ENCODE measurements at regions not wholly inside any gene's neighbourhood (a gene's known extent, or its start where the extent isn't known, plus 50 kb on each side); places are given as distances from the start of the nearest gene placed in this dataset.

DNA sequence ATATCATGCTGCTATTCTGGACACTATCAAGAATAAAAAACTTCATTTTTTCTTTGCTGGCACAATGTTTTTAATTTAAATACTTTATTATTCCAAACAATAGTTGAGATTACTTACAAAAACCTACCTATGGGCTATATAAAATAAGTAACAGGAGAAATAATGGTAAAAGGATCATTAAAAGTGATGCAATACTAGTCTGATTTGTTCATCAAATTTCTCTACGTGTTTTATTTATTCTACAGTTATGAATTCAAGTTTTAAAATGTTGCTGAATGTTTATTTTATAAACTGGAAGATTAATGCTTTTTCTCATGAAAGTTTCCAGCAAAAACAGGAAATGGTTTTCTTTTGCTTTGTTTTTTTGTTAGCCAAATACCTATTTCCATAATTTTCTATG lies 662.4 kb upstream of the BRINP3 start (continued):
- TF ChIP-seq CREB5 (CRISPR knock-in tag; IDR thresholded peaks at IDR 0.05; ENCODE audit: low read depth), result no peak
- no peak for TF ChIP-seq ARNTL (CRISPR knock-in tag; IDR thresholded peaks at IDR 0.05; ENCODE audit: borderline replicate concordance, low read depth)

DNA sequence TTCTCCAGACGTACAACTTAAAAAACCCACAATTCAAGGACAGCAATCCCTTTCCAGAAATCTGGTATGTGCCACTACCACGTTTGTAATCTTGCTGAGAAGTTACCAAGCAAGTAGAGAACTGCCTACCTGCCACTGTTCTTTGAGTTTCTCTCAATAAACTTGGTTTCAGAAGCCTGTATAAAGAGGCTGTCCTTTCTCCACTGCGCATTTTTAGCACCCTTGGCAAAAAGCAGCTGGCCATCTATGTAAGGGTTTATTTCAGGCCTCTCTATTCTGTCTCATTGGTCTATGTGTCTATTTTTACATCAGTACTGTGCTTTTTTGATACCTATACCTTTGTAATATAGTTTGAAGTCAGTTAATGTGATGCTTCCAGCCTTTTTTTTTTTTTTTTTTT lies 665.1 kb upstream of the BRINP3 start:
- ATAC-seq, result no peak
- TF ChIP-seq ZNF8 (CRISPR knock-in tag; IDR thresholded peaks at IDR 0.05) (no peak), PPARA (CRISPR knock-in tag; IDR thresholded peaks at IDR 0.05; ENCODE audit: borderline replicate concordance) (no peak), ISL1 (CRISPR knock-in tag; IDR thresholded peaks at IDR 0.05) (no peak), ESRRG (CRISPR knock-in tag; IDR thresholded peaks at IDR 0.05) (no peak), ZFP3 (CRISPR knock-in tag; IDR thresholded peaks at IDR 0.05) (no peak), GLIS3 (CRISPR knock-in tag; IDR thresholded peaks at IDR 0.05) (no peak), ARNTL (CRISPR knock-in tag; IDR thresholded peaks at IDR 0.05; ENCODE audit: borderline replicate concordance, low read depth) (no peak), BACH2 (CRISPR knock-in tag; IDR thresholded peaks at IDR 0.05; ENCODE audit: borderline replicate concordance) (no peak), RARB (CRISPR knock-in tag; IDR thresholded peaks at IDR 0.05) (no peak), SNAI2 (CRISPR knock-in tag; IDR thresholded peaks at IDR 0.05) (no peak), TOX (CRISPR knock-in tag; IDR thresholded peaks at IDR 0.05; ENCODE audit: borderline replicate concordance) (no peak), ZFP30 (CRISPR knock-in tag; IDR thresholded peaks at IDR 0.05) (no peak)
- TF ChIP-seq, protein P1, sequence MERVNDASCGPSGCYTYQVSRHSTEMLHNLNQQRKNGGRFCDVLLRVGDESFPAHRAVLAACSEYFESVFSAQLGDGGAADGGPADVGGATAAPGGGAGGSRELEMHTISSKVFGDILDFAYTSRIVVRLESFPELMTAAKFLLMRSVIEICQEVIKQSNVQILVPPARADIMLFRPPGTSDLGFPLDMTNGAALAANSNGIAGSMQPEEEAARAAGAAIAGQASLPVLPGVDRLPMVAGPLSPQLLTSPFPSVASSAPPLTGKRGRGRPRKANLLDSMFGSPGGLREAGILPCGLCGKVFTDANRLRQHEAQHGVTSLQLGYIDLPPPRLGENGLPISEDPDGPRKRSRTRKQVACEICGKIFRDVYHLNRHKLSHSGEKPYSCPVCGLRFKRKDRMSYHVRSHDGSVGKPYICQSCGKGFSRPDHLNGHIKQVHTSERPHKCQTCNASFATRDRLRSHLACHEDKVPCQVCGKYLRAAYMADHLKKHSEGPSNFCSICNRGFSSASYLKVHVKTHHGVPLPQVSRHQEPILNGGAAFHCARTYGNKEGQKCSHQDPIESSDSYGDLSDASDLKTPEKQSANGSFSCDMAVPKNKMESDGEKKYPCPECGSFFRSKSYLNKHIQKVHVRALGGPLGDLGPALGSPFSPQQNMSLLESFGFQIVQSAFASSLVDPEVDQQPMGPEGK (CRISPR knock-in tag; IDR thresholded peaks at IDR 0.05; ENCODE audit: borderline replicate concordance), result no peak
- TF ChIP-seq, protein P2, sequence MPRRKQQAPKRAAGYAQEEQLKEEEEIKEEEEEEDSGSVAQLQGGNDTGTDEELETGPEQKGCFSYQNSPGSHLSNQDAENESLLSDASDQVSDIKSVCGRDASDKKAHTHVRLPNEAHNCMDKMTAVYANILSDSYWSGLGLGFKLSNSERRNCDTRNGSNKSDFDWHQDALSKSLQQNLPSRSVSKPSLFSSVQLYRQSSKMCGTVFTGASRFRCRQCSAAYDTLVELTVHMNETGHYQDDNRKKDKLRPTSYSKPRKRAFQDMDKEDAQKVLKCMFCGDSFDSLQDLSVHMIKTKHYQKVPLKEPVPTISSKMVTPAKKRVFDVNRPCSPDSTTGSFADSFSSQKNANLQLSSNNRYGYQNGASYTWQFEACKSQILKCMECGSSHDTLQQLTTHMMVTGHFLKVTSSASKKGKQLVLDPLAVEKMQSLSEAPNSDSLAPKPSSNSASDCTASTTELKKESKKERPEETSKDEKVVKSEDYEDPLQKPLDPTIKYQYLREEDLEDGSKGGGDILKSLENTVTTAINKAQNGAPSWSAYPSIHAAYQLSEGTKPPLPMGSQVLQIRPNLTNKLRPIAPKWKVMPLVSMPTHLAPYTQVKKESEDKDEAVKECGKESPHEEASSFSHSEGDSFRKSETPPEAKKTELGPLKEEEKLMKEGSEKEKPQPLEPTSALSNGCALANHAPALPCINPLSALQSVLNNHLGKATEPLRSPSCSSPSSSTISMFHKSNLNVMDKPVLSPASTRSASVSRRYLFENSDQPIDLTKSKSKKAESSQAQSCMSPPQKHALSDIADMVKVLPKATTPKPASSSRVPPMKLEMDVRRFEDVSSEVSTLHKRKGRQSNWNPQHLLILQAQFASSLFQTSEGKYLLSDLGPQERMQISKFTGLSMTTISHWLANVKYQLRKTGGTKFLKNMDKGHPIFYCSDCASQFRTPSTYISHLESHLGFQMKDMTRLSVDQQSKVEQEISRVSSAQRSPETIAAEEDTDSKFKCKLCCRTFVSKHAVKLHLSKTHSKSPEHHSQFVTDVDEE (CRISPR knock-in tag; IDR thresholded peaks at IDR 0.05), result no peak

GRCh38 chr1:191145834-191146233 lies 668.2 kb upstream of the BRINP3 start:
- no peak for ATAC-seq

More at GRCh38 chr1:191145834-191146233, 668.2 kb upstream of the BRINP3 start:
- no peak for TF ChIP-seq BACH2 (CRISPR knock-in tag; IDR thresholded peaks at IDR 0.05; ENCODE audit: borderline replicate concordance)
- no peak for TF ChIP-seq ESRRG (CRISPR knock-in tag; IDR thresholded peaks at IDR 0.05)
- no peak for TF ChIP-seq CREB5 (CRISPR knock-in tag; IDR thresholded peaks at IDR 0.05; ENCODE audit: low read depth)
- no peak for TF ChIP-seq SNAI2 (CRISPR knock-in tag; IDR thresholded peaks at IDR 0.05)
- no peak for TF ChIP-seq PPARA (CRISPR knock-in tag; IDR thresholded peaks at IDR 0.05; ENCODE audit: borderline replicate concordance)
- no peak for TF ChIP-seq TOX (CRISPR knock-in tag; IDR thresholded peaks at IDR 0.05; ENCODE audit: borderline replicate concordance)
- no peak for TF ChIP-seq ZNF565 (CRISPR knock-in tag; conservative IDR thresholded peaks at IDR 0.05; ENCODE audit: low read depth)
- no peak for TF ChIP-seq ZNF8 (CRISPR knock-in tag; IDR thresholded peaks at IDR 0.05)
- no peak for TF ChIP-seq OSR1 (CRISPR knock-in tag; IDR thresholded peaks at IDR 0.05)
- TF ChIP-seq ISL1 (CRISPR knock-in tag; IDR thresholded peaks at IDR 0.05), result no peak
- no peak for TF ChIP-seq ARNTL (CRISPR knock-in tag; IDR thresholded peaks at IDR 0.05; ENCODE audit: borderline replicate concordance, low read depth)
- TF ChIP-seq TCF4 (CRISPR knock-in tag; IDR thresholded peaks at IDR 0.05; ENCODE audit: borderline replicate concordance), result no peak
- TF ChIP-seq ZFP30 (CRISPR knock-in tag; IDR thresholded peaks at IDR 0.05), result no peak
- TF ChIP-seq, protein P1 (CRISPR knock-in tag; IDR thresholded peaks at IDR 0.05; ENCODE audit: borderline replicate concordance), result no peak
- TF ChIP-seq, protein P2 (CRISPR knock-in tag; IDR thresholded peaks at IDR 0.05), result no peak
- no peak for TF ChIP-seq GLIS3 (CRISPR knock-in tag; IDR thresholded peaks at IDR 0.05)
- TF ChIP-seq ZC3H10 (CRISPR knock-in tag; IDR thresholded peaks at IDR 0.05), result no peak
- TF ChIP-seq ZFP3 (CRISPR knock-in tag; IDR thresholded peaks at IDR 0.05), result no peak
- TF ChIP-seq CSDC2 (CRISPR knock-in tag; IDR thresholded peaks at IDR 0.05), result no peak

Measured in SK-N-SH treated with all-trans-retinoic acid at 6 μM for 48 hours (cell line).